ENCODE measurements at regions not wholly inside any gene's neighbourhood (a gene's known extent, or its start where the extent isn't known, plus 50 kb on each side); places are given as distances from the start of the nearest gene placed in this dataset.

GRCh38 chr10:106032450-106033002, 1132.0 kb downstream of the SORCS1 start (continued):
- TF ChIP-seq OVOL2 (CRISPR knock-in tag; IDR thresholded peaks at IDR 0.05; ENCODE audit: borderline replicate concordance) (no peak), ZNF532 (CRISPR knock-in tag; IDR thresholded peaks at IDR 0.05; ENCODE audit: borderline replicate concordance) (no peak), NR3C1 (CRISPR knock-in tag; conservative IDR thresholded peaks at IDR 0.05; ENCODE audit: low read depth) (no peak), SMAD4 (CRISPR knock-in tag; IDR thresholded peaks at IDR 0.05) (no peak), SP1 (CRISPR knock-in tag; conservative IDR thresholded peaks at IDR 0.05) (no peak), ATF1 (CRISPR knock-in tag; IDR thresholded peaks at IDR 0.05) (no peak), GTF2I (CRISPR knock-in tag; conservative IDR thresholded peaks at IDR 0.05) (no peak), ZNF396 (CRISPR knock-in tag; IDR thresholded peaks at IDR 0.05; ENCODE audit: borderline replicate concordance) (no peak), ZNF281 (CRISPR knock-in tag; IDR thresholded peaks at IDR 0.05) (no peak), MYBL2 (CRISPR knock-in tag; IDR thresholded peaks at IDR 0.05) (no peak)

- Mint-ChIP-seq H3K27me3 (ENCODE audit: low read depth) (no peaks in the 10 kb centered on the region), H3K27ac (no peak overlapping the region), H3K4me3 (no peak overlapping the region), H3K4me1 (peaks cover 13% of the 10 kb centered on the region; the same call in 1 of the 2 replicates), H3K36me3 (no peaks in the 10 kb centered on the region; the same call in 1 of the 2 replicates), H3K9me3 (peaks cover 5% of the 10 kb centered on the region; the same call in 1 of the 2 replicates)
- no peak for DNase-seq (ENCODE audit: low spot score)
- ChIA-PET CTCF (no interaction called here), POLR2A (no interaction called here)
- no peak for ATAC-seq
- no peak for TF ChIP-seq NFYB (CRISPR knock-in tag; conservative IDR thresholded peaks at IDR 0.05; ENCODE audit: low read depth)
- TF ChIP-seq FOXJ3 (CRISPR knock-in tag; IDR thresholded peaks at IDR 0.05; ENCODE audit: borderline replicate concordance) = no peak
- no peak for TF ChIP-seq FOXP1 (CRISPR knock-in tag; IDR thresholded peaks at IDR 0.05; ENCODE audit: borderline replicate concordance)
- TF ChIP-seq OVOL2 (CRISPR knock-in tag; IDR thresholded peaks at IDR 0.05; ENCODE audit: borderline replicate concordance) = no peak
- no peak for TF ChIP-seq HMGXB4 (CRISPR knock-in tag; IDR thresholded peaks at IDR 0.05)
- TF ChIP-seq SP1 (CRISPR knock-in tag; conservative IDR thresholded peaks at IDR 0.05) = no peak
- TF ChIP-seq ZBTB43 (CRISPR knock-in tag; IDR thresholded peaks at IDR 0.05) = no peak
- TF ChIP-seq E2F4 (CRISPR knock-in tag; IDR thresholded peaks at IDR 0.05; ENCODE audit: borderline replicate concordance, low read depth) = no peak
- TF ChIP-seq ATF2 (CRISPR knock-in tag; IDR thresholded peaks at IDR 0.05; ENCODE audit: borderline replicate concordance, low read depth) = no peak
- no peak for TF ChIP-seq ZNF532 (CRISPR knock-in tag; IDR thresholded peaks at IDR 0.05; ENCODE audit: borderline replicate concordance)
- TF ChIP-seq ZNF416 (CRISPR knock-in tag; IDR thresholded peaks at IDR 0.05) = no peak
Measured at GRCh38 chr10:106027240-106027639, 1137.3 kb downstream of the SORCS1 start.
